ENCODE measurements at regions not wholly inside any gene's neighbourhood (a gene's known extent, or its start where the extent isn't known, plus 50 kb on each side); places are given as distances from the start of the nearest gene placed in this dataset.

DNA sequence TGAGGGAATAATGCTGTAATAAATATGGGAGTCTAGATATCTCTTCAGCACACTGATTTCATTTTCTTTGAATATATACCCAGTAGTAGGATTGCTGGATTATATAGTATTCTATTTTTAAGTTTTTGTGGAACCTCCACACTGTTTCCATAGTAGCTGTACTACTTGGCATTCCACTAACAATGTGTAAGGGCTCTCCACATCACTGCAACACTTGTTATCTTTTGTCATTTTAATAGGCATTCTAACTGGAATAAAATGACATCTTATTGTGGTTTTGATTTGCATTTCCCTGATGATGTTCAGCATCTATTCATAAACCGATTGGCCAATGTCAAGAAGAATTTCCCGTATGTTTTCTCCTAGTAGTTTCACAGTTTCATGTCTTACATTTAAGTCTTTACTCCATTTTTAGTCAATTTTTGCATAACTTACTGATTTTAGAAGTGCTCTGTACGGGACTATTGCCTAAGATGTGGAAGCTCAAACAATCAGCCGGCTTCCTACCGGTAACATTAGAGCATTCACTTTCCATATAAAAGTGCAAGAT is 1078.8 kb downstream of the TAF11L14 start:
- TF ChIP-seq ZBTB8A (tag by site-specific recombination; IDR thresholded peaks at IDR 0.05), result no peak
- TF ChIP-seq, protein P1, sequence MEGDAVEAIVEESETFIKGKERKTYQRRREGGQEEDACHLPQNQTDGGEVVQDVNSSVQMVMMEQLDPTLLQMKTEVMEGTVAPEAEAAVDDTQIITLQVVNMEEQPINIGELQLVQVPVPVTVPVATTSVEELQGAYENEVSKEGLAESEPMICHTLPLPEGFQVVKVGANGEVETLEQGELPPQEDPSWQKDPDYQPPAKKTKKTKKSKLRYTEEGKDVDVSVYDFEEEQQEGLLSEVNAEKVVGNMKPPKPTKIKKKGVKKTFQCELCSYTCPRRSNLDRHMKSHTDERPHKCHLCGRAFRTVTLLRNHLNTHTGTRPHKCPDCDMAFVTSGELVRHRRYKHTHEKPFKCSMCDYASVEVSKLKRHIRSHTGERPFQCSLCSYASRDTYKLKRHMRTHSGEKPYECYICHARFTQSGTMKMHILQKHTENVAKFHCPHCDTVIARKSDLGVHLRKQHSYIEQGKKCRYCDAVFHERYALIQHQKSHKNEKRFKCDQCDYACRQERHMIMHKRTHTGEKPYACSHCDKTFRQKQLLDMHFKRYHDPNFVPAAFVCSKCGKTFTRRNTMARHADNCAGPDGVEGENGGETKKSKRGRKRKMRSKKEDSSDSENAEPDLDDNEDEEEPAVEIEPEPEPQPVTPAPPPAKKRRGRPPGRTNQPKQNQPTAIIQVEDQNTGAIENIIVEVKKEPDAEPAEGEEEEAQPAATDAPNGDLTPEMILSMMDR (tag by site-specific recombination; IDR thresholded peaks at IDR 0.05), result no peak
- TF ChIP-seq ZNF121 (tag by site-specific recombination; IDR thresholded peaks at IDR 0.05), result no peak
- TF ChIP-seq, protein P2, sequence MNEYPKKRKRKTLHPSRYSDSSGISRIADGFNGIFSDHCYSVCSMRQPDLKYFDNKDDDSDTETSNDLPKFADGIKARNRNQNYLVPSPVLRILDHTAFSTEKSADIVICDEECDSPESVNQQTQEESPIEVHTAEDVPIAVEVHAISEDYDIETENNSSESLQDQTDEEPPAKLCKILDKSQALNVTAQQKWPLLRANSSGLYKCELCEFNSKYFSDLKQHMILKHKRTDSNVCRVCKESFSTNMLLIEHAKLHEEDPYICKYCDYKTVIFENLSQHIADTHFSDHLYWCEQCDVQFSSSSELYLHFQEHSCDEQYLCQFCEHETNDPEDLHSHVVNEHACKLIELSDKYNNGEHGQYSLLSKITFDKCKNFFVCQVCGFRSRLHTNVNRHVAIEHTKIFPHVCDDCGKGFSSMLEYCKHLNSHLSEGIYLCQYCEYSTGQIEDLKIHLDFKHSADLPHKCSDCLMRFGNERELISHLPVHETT (tag by site-specific recombination; IDR thresholded peaks at IDR 0.05), result no peak
- no peak for TF ChIP-seq ZFP69B (tag by site-specific recombination; IDR thresholded peaks at IDR 0.05)
- TF ChIP-seq, protein P3, sequence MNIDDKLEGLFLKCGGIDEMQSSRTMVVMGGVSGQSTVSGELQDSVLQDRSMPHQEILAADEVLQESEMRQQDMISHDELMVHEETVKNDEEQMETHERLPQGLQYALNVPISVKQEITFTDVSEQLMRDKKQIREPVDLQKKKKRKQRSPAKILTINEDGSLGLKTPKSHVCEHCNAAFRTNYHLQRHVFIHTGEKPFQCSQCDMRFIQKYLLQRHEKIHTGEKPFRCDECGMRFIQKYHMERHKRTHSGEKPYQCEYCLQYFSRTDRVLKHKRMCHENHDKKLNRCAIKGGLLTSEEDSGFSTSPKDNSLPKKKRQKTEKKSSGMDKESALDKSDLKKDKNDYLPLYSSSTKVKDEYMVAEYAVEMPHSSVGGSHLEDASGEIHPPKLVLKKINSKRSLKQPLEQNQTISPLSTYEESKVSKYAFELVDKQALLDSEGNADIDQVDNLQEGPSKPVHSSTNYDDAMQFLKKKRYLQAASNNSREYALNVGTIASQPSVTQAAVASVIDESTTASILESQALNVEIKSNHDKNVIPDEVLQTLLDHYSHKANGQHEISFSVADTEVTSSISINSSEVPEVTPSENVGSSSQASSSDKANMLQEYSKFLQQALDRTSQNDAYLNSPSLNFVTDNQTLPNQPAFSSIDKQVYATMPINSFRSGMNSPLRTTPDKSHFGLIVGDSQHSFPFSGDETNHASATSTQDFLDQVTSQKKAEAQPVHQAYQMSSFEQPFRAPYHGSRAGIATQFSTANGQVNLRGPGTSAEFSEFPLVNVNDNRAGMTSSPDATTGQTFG (tag by site-specific recombination; IDR thresholded peaks at IDR 0.05; ENCODE audit: borderline replicate concordance), result no peak
- TF ChIP-seq ZNF138 (tag by site-specific recombination; IDR thresholded peaks at IDR 0.05; ENCODE audit: borderline replicate concordance), result no peak
- TF ChIP-seq, protein P4, sequence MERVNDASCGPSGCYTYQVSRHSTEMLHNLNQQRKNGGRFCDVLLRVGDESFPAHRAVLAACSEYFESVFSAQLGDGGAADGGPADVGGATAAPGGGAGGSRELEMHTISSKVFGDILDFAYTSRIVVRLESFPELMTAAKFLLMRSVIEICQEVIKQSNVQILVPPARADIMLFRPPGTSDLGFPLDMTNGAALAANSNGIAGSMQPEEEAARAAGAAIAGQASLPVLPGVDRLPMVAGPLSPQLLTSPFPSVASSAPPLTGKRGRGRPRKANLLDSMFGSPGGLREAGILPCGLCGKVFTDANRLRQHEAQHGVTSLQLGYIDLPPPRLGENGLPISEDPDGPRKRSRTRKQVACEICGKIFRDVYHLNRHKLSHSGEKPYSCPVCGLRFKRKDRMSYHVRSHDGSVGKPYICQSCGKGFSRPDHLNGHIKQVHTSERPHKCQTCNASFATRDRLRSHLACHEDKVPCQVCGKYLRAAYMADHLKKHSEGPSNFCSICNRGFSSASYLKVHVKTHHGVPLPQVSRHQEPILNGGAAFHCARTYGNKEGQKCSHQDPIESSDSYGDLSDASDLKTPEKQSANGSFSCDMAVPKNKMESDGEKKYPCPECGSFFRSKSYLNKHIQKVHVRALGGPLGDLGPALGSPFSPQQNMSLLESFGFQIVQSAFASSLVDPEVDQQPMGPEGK (tag by site-specific recombination; IDR thresholded peaks at IDR 0.05), result no peak
- TF ChIP-seq BCL11A (tag by site-specific recombination; IDR thresholded peaks at IDR 0.05; ENCODE audit: low read depth), result no peak
- TF ChIP-seq, protein P5, sequence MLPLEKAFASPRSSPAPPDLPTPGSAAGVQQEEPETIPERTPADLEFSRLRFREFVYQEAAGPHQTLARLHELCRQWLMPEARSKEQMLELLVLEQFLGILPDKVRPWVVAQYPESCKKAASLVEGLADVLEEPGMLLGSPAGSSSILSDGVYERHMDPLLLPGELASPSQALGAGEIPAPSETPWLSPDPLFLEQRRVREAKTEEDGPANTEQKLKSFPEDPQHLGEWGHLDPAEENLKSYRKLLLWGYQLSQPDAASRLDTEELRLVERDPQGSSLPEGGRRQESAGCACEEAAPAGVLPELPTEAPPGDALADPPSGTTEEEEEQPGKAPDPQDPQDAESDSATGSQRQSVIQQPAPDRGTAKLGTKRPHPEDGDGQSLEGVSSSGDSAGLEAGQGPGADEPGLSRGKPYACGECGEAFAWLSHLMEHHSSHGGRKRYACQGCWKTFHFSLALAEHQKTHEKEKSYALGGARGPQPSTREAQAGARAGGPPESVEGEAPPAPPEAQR (tag by site-specific recombination; IDR thresholded peaks at IDR 0.05), result no peak
- TF ChIP-seq HOXD13 (CRISPR knock-in tag; IDR thresholded peaks at IDR 0.05; ENCODE audit: borderline replicate concordance), result no peak
- TF ChIP-seq ZNF777 (tag by site-specific recombination; IDR thresholded peaks at IDR 0.05; ENCODE audit: borderline replicate concordance), result no peak

Measured in HEK293 (cell line).